PC-9 (cell line): ENCODE measurements at regions not wholly inside any gene's neighbourhood (a gene's known extent, or its start where the extent isn't known, plus 50 kb on each side); places are given as distances from the start of the nearest gene placed in this dataset.

Source experiments
- EZH2 ChIP-seq: fragments of 200-600 bp; sonication (generic); IDR thresholded peaks from 2 replicates; pipeline ENCODE4 v1.8.0; 2017; ENCODE audit warnings: antibody characterized with exemption, low read depth
- TF ChIP-seq, protein P1 (sequence below): fragments of 200-600 bp; sonication (generic); conservative IDR thresholded peaks from 2 replicates; pipeline ENCODE4 v1.6.1; 2017; ENCODE audit warnings: mixed run types, antibody characterized with exemption, mild to moderate bottlenecking, moderate library complexity

DNA sequence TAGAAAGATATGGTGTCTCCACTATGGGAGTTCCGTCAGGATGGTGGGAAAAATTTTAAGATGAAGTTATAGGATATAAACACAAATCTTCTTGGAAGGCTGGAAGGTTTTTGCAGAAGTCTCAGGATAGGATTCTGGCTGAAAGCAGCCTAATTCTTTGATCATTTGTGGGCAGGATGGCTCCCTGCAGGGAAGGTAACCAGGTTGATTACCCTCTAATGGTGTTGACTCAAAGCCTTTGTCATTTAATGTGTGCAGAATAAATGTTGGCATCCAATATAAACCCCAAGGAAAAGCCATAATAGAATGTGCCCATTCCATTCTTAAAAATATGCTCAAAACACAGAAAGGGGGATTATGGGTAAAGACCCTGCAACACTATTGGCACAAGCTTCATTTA lies 204.3 kb downstream of the EPM2A start:
- TF ChIP-seq, protein P1, sequence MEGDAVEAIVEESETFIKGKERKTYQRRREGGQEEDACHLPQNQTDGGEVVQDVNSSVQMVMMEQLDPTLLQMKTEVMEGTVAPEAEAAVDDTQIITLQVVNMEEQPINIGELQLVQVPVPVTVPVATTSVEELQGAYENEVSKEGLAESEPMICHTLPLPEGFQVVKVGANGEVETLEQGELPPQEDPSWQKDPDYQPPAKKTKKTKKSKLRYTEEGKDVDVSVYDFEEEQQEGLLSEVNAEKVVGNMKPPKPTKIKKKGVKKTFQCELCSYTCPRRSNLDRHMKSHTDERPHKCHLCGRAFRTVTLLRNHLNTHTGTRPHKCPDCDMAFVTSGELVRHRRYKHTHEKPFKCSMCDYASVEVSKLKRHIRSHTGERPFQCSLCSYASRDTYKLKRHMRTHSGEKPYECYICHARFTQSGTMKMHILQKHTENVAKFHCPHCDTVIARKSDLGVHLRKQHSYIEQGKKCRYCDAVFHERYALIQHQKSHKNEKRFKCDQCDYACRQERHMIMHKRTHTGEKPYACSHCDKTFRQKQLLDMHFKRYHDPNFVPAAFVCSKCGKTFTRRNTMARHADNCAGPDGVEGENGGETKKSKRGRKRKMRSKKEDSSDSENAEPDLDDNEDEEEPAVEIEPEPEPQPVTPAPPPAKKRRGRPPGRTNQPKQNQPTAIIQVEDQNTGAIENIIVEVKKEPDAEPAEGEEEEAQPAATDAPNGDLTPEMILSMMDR: no peak
- TF ChIP-seq EZH2: no peak
